ENCODE measurements at regions not wholly inside any gene's neighbourhood (a gene's known extent, or its start where the extent isn't known, plus 50 kb on each side); places are given as distances from the start of the nearest gene placed in this dataset.

DNA sequence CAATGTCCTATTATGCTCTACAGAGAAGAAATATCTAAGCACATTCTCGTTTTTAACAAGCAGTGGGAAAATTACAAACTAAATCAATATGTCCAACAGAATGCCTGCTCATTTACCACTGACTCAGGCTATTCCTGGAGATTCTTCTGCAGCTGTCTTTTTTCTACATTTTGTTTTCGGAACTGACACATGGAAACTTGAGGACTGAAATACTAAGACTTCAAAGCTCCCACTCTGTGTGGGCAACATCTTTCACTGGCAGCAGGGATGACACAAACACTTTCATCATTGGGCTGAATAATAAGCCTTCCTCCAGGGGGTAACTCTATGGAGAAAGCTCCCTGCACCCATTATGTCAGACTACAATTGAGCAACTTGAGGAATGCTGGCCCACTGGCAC, 175.5 kb upstream of the NCAM2 start:
- Histone ChIP-seq H3K9me3 (ENCODE audit: control insufficient read depth in 1 of 2, insufficient read depth in 1 of 2, low read depth in 1 of 2, low read length in 2 of 2) (peaks cover 17 to 22% of the 10 kb centered on the region in 2 experiments; a peak in 3 of 4 replicates), H3K79me2 (ENCODE audit: insufficient read depth, low read length) (no peaks in the 10 kb centered on the region), H4K20me1 (ENCODE audit: insufficient read depth) (no peaks in the 10 kb centered on the region), H2AFZ (ENCODE audit: low read depth, low read length, poor library complexity, severe bottlenecking) (no peak overlapping the region), H3K9me2 (ENCODE audit: insufficient read depth) (no peaks in the 10 kb centered on the region), H3K36me3 (ENCODE audit: control insufficient read depth in 1 of 2, insufficient read depth in 2 of 2, low read length in 2 of 2) (no peaks in the 10 kb centered on the region), H3K27ac (ENCODE audit: low read depth, low read length) (no peak overlapping the region), H3K4me2 (ENCODE audit: low read length) (no peak overlapping the region), H3K4me1 (ENCODE audit: control insufficient read depth in 1 of 2, insufficient read depth in 2 of 2, low read length in 2 of 2) (no peaks in the 10 kb centered on the region), H3K4me3 (replicated peaks in 1 of 2; ENCODE audit: low read depth in 1 of 2, low read length in 2 of 2) (no peak overlapping the region), H3K27me3 (ENCODE audit: insufficient read depth, low read length) (no peaks in the 10 kb centered on the region), H3K9ac (ENCODE audit: low read length) (no peak overlapping the region)
- ChIA-PET POLR2A (no interaction called here), RAD21 (ENCODE audit: low non-redundant PET in 1 of 2, low total read pairs in 2 of 2, uncharacterized antibody in 2 of 2, unreplicated experiment in 2 of 2) (no interaction called here), CTCF (no interaction called here)
- TF ChIP-seq POLR2A (IDR thresholded peaks at IDR 0.05; ENCODE audit: borderline replicate concordance, extremely low read depth, insufficient read depth, insufficient read length) (no peak), YY1 (IDR thresholded peaks at IDR 0.05; ENCODE audit: extremely low read depth, insufficient replicate concordance, low read depth, low read length) (no peak), SIN3A (IDR thresholded peaks at IDR 0.05; ENCODE audit: low read depth) (no peak), FOSL1 (IDR thresholded peaks at IDR 0.05; ENCODE audit: low read depth) (no peak), ELF1 (IDR thresholded peaks at IDR 0.05; ENCODE audit: borderline replicate concordance, low read depth) (no peak), TCF7L2 (IDR thresholded peaks at IDR 0.05; ENCODE audit: borderline replicate concordance, extremely low read depth, insufficient read depth, insufficient read length) (no peak), CBX3 (IDR thresholded peaks at IDR 0.05; ENCODE audit: low read depth) (no peak), EGR1 (IDR thresholded peaks at IDR 0.05; ENCODE audit: low read depth) (no peak), ZFX (IDR thresholded peaks at IDR 0.05) (no peak), SRF (IDR thresholded peaks at IDR 0.05; ENCODE audit: low read depth) (no peak), EZH2 (IDR thresholded peaks at IDR 0.05) (no peak), CEBPB (IDR thresholded peaks at IDR 0.05; ENCODE audit: low read depth) (no peak), SP1 (IDR thresholded peaks at IDR 0.05; ENCODE audit: low read depth) (no peak), POLR2AphosphoS5 (IDR thresholded peaks at IDR 0.05; ENCODE audit: low read depth, low read length) (no peak)
- TF ChIP-seq, protein P1, sequence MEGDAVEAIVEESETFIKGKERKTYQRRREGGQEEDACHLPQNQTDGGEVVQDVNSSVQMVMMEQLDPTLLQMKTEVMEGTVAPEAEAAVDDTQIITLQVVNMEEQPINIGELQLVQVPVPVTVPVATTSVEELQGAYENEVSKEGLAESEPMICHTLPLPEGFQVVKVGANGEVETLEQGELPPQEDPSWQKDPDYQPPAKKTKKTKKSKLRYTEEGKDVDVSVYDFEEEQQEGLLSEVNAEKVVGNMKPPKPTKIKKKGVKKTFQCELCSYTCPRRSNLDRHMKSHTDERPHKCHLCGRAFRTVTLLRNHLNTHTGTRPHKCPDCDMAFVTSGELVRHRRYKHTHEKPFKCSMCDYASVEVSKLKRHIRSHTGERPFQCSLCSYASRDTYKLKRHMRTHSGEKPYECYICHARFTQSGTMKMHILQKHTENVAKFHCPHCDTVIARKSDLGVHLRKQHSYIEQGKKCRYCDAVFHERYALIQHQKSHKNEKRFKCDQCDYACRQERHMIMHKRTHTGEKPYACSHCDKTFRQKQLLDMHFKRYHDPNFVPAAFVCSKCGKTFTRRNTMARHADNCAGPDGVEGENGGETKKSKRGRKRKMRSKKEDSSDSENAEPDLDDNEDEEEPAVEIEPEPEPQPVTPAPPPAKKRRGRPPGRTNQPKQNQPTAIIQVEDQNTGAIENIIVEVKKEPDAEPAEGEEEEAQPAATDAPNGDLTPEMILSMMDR (IDR thresholded peaks at IDR 0.05 in 2 of 3, conservative IDR thresholded peaks at IDR 0.05 in 1 of 3; ENCODE audit: borderline replicate concordance in 1 of 3, insufficient read depth in 1 of 3, low read depth in 2 of 3, low read length in 2 of 3) = no peak
- TF ChIP-seq, protein P2, sequence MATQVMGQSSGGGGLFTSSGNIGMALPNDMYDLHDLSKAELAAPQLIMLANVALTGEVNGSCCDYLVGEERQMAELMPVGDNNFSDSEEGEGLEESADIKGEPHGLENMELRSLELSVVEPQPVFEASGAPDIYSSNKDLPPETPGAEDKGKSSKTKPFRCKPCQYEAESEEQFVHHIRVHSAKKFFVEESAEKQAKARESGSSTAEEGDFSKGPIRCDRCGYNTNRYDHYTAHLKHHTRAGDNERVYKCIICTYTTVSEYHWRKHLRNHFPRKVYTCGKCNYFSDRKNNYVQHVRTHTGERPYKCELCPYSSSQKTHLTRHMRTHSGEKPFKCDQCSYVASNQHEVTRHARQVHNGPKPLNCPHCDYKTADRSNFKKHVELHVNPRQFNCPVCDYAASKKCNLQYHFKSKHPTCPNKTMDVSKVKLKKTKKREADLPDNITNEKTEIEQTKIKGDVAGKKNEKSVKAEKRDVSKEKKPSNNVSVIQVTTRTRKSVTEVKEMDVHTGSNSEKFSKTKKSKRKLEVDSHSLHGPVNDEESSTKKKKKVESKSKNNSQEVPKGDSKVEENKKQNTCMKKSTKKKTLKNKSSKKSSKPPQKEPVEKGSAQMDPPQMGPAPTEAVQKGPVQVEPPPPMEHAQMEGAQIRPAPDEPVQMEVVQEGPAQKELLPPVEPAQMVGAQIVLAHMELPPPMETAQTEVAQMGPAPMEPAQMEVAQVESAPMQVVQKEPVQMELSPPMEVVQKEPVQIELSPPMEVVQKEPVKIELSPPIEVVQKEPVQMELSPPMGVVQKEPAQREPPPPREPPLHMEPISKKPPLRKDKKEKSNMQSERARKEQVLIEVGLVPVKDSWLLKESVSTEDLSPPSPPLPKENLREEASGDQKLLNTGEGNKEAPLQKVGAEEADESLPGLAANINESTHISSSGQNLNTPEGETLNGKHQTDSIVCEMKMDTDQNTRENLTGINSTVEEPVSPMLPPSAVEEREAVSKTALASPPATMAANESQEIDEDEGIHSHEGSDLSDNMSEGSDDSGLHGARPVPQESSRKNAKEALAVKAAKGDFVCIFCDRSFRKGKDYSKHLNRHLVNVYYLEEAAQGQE (IDR thresholded peaks at IDR 0.05; ENCODE audit: low read depth) = no peak
- TF ChIP-seq, protein P3, sequence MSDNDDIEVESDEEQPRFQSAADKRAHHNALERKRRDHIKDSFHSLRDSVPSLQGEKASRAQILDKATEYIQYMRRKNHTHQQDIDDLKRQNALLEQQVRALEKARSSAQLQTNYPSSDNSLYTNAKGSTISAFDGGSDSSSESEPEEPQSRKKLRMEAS (IDR thresholded peaks at IDR 0.05) = no peak
- no TSS peak for BruUV-seq (replicated peaks)
- ATAC-seq = no peak
- intact Hi-C loops (cut with micrococcal nuclease) = no loop called here
- no peak for DNase-seq (ENCODE audit: low read depth, low spot score)

All from HCT116 (cell line).